ENCODE measurements at regions not wholly inside any gene's neighbourhood (a gene's known extent, or its start where the extent isn't known, plus 50 kb on each side); places are given as distances from the start of the nearest gene placed in this dataset.

GRCh38 chr10:100669616-100670015 is 75.8 kb upstream of the PAX2 start:
- intact Hi-C loops (cut with DNase I): loop anchor here (5.0 kb wide), 1 partner anchor 73 kb away; no protein-coding TSS in a partner anchor
- Histone ChIP-seq H3K9me3 (no peaks in the 10 kb centered on the region), H3K27me3 (peaks cover 0 to 93% (median 39%) of the 10 kb centered on the region in 4 donors), H3K36me3 (no peaks in the 10 kb centered on the region), H3K4me3 (no peak overlapping the region), H3K27ac (replicated peaks in 1 of 4) (no peak overlapping the region), H3K4me1 (peaks cover 0 to 11% (median 7%) of the 10 kb centered on the region in 4 donors)
- WGBS: 61% methylated on average over 8 of the region's 9 CpGs
- no peak for DNase-seq (ENCODE audit: extremely low spot score)
- no peak for TF ChIP-seq EP300 (IDR thresholded peaks at IDR 0.05)
- TF ChIP-seq POLR2A (IDR thresholded peaks at IDR 0.05; ENCODE audit: low read depth): no peak
- TF ChIP-seq POLR2AphosphoS5 (IDR thresholded peaks at IDR 0.05): no peak
- TF ChIP-seq CTCF (IDR thresholded peaks at IDR 0.05): no peak

- intact Hi-C loops (cut with DNase I): loop anchor here (5.0 kb wide), 1 partner anchor 72 kb away; no protein-coding TSS in a partner anchor
- Histone ChIP-seq H3K4me1 (peaks cover 0 to 11% (median 7%) of the 10 kb centered on the region in 4 donors), H3K4me3 (peak overlapping the region in 1 of 4 donors; percentile 2), H3K9me3 (no peaks in the 10 kb centered on the region), H3K36me3 (no peaks in the 10 kb centered on the region), H3K27ac (replicated peaks in 1 of 4) (no peak overlapping the region), H3K27me3 (peaks cover 0 to 99% (median 40%) of the 10 kb centered on the region in 4 donors)
- TF ChIP-seq EP300 (IDR thresholded peaks at IDR 0.05): no peak
- no peak for TF ChIP-seq POLR2A (IDR thresholded peaks at IDR 0.05; ENCODE audit: low read depth)
- 43% methylated on average over 6 of the region's 6 CpGs for WGBS
- no peak for DNase-seq (ENCODE audit: extremely low spot score)
Observed at GRCh38 chr10:100670368-100670767, 75.0 kb upstream of the PAX2 start.

GRCh38 chr10:100670828-100671479 is 74.4 kb upstream of the PAX2 start:
- H3K27ac ChIP-seq (replicated peaks in 1 of 4): no peak overlapping the region
- no peak for TF ChIP-seq POLR2AphosphoS5 (IDR thresholded peaks at IDR 0.05)
- TF ChIP-seq EP300 (IDR thresholded peaks at IDR 0.05): no peak
- TF ChIP-seq POLR2A (IDR thresholded peaks at IDR 0.05; ENCODE audit: low read depth): no peak
- TF ChIP-seq CTCF (IDR thresholded peaks at IDR 0.05): peak; percentile 51 to 73 (median 64)
- peaks cover 0 to 11% (median 7%) of the 10 kb centered on the region in 4 donors for H3K4me1 ChIP-seq
- H3K4me3 ChIP-seq: peak overlapping the region in 3 of 4 donors; percentile 2 to 18 (median 16)
- intact Hi-C loops (cut with DNase I): loop anchor here (5.0 kb wide), 1 partner anchor 71 kb away; no protein-coding TSS in a partner anchor
- no peaks in the 10 kb centered on the region for H3K36me3 ChIP-seq
- H3K9me3 ChIP-seq: no peaks in the 10 kb centered on the region
- no peak for DNase-seq (ENCODE audit: extremely low spot score)
- 3% methylated on average over 15 of the region's 54 CpGs for WGBS
- peaks cover 0 to 100% (median 40%) of the 10 kb centered on the region in 4 donors for H3K27me3 ChIP-seq

- H3K36me3 ChIP-seq: no peaks in the 10 kb centered on the region
- intact Hi-C loops (cut with DNase I): loop anchor here (5.0 kb wide), 1 partner anchor 70 kb away; no protein-coding TSS in a partner anchor
- TF ChIP-seq EP300 (IDR thresholded peaks at IDR 0.05) (no peak), POLR2A (IDR thresholded peaks at IDR 0.05; ENCODE audit: low read depth) (no peak), CTCF (IDR thresholded peaks at IDR 0.05) (no peak)
Observed at GRCh38 chr10:100672199-100672598, 73.2 kb upstream of the PAX2 start.

GRCh38 chr10:100677290-100677945 is 68.0 kb upstream of the PAX2 start:
- no peak overlapping the region for H3K4me3 ChIP-seq
- intact Hi-C loops (cut with DNase I): no loop called here
- no peak overlapping the region for H3K27ac ChIP-seq (replicated peaks in 1 of 4)
- H3K9me3 ChIP-seq: no peaks in the 10 kb centered on the region
- peaks cover 0 to 8% (median 6%) of the 10 kb centered on the region in 4 donors for H3K4me1 ChIP-seq
- no peak for DNase-seq (ENCODE audit: extremely low spot score)
- no peaks in the 10 kb centered on the region for H3K36me3 ChIP-seq
- H3K27me3 ChIP-seq: peaks cover 0 to 94% (median 36%) of the 10 kb centered on the region in 4 donors
- TF ChIP-seq POLR2AphosphoS5 (IDR thresholded peaks at IDR 0.05): no peak
- no peak for TF ChIP-seq POLR2A (IDR thresholded peaks at IDR 0.05; ENCODE audit: low read depth)
- no peak for TF ChIP-seq CTCF (IDR thresholded peaks at IDR 0.05)
- WGBS: 78% methylated on average over 6 of the region's 6 CpGs

More at GRCh38 chr10:100672199-100672598, 73.2 kb upstream of the PAX2 start:
- peaks cover 0 to 95% (median 40%) of the 10 kb centered on the region in 4 donors for H3K27me3 ChIP-seq
- DNase-seq (ENCODE audit: extremely low spot score): no peak
- H3K4me1 ChIP-seq: peaks cover 0 to 11% (median 7%) of the 10 kb centered on the region in 4 donors
- no peaks in the 10 kb centered on the region for H3K9me3 ChIP-seq
- no peak overlapping the region for H3K27ac ChIP-seq (replicated peaks in 1 of 4)
- no peak overlapping the region for H3K4me3 ChIP-seq
- WGBS: 90% methylated on average over 3 of the region's 3 CpGs
